Esophagus mucosa (tissue), 1 donor: ENCODE measurements at regions not wholly inside any gene's neighbourhood (a gene's known extent, or its start where the extent isn't known, plus 50 kb on each side); places are given as distances from the start of the nearest gene placed in this dataset.

Experiments
- ATAC-seq: fragments of 200-7000 bp; cut with Tn5 transposase; one replicate; pipeline ENCODE4 v1.9.1; 2020
- donor health status: DM: yes; HTN: yes; CAD: no.

DNA sequence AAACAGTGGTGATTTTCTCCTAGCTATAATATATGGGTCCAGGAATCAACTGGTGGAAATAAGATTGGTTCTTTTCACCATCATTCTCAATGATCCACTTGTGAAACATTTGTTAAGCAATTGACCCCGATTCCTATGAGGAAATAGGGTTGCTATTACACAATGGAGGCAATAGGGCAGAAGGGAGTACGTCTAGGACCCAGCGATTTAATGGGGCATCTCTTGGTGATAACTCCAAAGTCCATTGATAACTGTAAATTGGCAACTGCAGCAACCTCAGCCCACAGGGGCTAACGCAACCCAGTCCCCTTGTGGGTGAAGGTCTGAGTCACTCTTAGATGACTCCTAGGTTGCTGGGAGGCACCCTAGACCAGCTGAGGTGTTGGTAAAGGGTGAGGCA is 62.5 kb upstream of the BARHL2 start:
- no peak for ATAC-seq

DNA sequence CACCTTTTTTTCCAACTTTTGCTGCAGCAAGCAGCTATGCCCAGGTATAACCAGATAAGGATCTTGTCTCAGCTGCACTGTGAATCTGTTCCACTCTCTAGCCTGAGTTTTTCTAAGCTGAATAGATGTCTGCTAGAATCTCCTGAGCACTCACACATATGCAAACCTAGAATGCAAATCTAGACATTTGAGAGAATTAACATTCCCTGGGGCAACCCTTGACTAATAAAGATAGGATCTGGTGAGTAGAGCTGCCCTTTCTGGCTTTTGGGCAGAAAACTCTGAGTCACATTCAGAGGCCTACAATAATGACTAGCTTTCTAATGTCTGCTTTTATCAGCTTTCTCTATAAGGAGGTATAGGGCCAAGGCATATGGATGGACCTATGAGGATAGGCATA is 61.4 kb upstream of the BARHL2 start:
- no peak for ATAC-seq

DNA sequence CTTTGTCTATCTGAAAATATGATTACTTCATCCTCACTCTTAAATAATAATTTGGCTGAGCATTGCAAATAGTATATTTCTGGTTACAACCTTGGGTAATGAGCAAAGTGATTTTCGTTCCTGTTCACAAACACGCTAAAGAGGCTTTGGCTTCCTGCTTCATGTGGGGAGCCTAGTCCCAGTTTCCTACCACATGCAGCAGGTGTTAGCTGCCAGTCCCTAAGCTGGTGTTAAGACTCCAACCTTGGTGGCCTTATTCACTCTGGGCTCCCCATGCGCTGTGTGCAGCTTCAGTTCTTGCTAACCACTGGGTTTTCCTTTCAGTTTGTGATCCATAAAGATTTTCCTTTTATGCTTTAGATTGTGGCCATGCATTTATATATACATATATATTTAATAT is 56.7 kb upstream of the BARHL2 start:
- ATAC-seq = no peak

DNA sequence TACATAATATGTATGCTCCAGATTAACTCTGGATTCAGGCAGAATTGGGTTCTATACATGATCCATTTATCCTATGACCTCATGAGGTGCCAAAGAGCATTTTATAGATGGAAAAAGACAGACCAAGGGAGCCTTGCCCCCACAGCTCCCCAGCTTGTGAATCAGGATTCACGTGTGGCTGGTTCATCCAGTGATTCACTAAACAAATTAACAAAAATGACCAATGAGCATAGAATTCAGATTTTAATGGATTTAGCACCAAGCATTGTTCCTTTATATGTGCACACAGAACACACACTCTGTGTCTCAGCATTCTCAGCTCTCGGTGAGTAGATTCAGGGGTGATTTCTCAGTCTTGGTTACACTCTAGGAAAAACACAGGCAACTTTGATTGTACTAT is 51.7 kb upstream of the BARHL2 start:
- ATAC-seq = no peak

DNA sequence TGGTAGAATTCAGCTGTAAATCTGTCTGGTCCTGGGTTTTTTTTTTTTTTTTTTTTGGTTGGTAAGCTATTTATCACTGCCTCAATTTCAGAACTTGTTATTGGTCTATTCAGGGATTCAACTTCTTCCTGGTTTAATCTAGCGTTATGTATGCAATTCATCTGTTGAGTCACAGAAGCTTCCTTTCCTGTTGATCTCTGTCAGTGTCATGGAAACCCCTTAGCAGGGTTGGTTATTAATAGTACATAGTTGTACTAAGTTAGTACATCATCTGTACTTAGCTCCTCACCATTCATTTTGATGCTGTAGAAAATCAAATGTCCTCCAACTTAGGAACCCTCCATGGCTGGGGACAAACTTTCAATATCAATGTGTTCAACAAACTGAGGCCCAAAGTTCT is 51.0 kb upstream of the BARHL2 start:
- ATAC-seq = no peak
